Posterior vena cava (tissue), 2 donors: ENCODE measurements at regions not wholly inside any gene's neighbourhood (a gene's known extent, or its start where the extent isn't known, plus 50 kb on each side); places are given as distances from the start of the nearest gene placed in this dataset.
"Not testable (repeated sequence)": the region's sequence is repeated elsewhere in the genome, so short reads cannot be mapped to it uniquely, and the experiment has no call there.

Experiments used
- DNase-seq: peaks from one replicate; pipeline ENCODE4 v3.0.0-alpha.2; 2020; ENCODE audit warnings: low spot score
- intact Hi-C, 2 donors: fragments of 100-400 bp; cut with DNase I; formaldehyde crosslinking; loops; one replicate each; pipeline versions ENCODE4 v1.14.1 to v1.14.2; 2022 to 2023
- donor health status: DM: yes; HTN: yes; CAD: no.
- donor health status: DM: yes; HTN: yes; CAD: no.

GRCh38 chr4:12365869-12366268, 937.2 kb upstream of the HS3ST1 start:
- intact Hi-C loops: not testable (repeated sequence)
- DNase-seq: peak; percentile 84

- intact Hi-C loops: no loop called here
- DNase-seq: no peak
Observed at GRCh38 chr4:12360391-12360790, 931.7 kb upstream of the HS3ST1 start.

- intact Hi-C loops: no loop called here
- DNase-seq: no peak
Observed at GRCh38 chr4:12359420-12359819, 930.7 kb upstream of the HS3ST1 start.

GRCh38 chr4:12333083-12333482, 904.4 kb upstream of the HS3ST1 start:
- intact Hi-C loops, DNase-seq: not testable (repeated sequence)

- intact Hi-C loops: no loop called here
- DNase-seq: no peak
Observed at GRCh38 chr4:12324965-12325364, 896.3 kb upstream of the HS3ST1 start.

GRCh38 chr4:12319765-12320164, 891.1 kb upstream of the HS3ST1 start:
- intact Hi-C loops: no loop called here
- no peak for DNase-seq

GRCh38 chr4:12304905-12305304, 876.2 kb upstream of the HS3ST1 start:
- DNase-seq: no peak
- intact Hi-C loops: no loop called here

- DNase-seq: no peak
- intact Hi-C loops: no loop called here
Observed at GRCh38 chr4:12296366-12296765, 867.7 kb upstream of the HS3ST1 start.

GRCh38 chr4:12293906-12294525, 865.3 kb upstream of the HS3ST1 start:
- intact Hi-C loops: no loop called here

GRCh38 chr4:12286351-12286750, 857.7 kb upstream of the HS3ST1 start:
- intact Hi-C loops: no loop called here
- DNase-seq: no peak

More at GRCh38 chr4:12293906-12294525, 865.3 kb upstream of the HS3ST1 start:
- no peak for DNase-seq

- intact Hi-C loops: no loop called here
- DNase-seq: no peak
Observed at GRCh38 chr4:12270546-12270945, 841.9 kb upstream of the HS3ST1 start.

- DNase-seq: no peak
- intact Hi-C loops: loop anchor here in 1 of 2 donors (5.0 kb wide), 1 partner anchor 1648 kb away; no protein-coding TSS in a partner anchor
Observed at GRCh38 chr4:12265554-12265953, 836.9 kb upstream of the HS3ST1 start.

GRCh38 chr4:12260453-12260852, 831.8 kb upstream of the HS3ST1 start:
- no peak for DNase-seq
- intact Hi-C loops: no loop called here

- no peak for DNase-seq
- intact Hi-C loops: no loop called here
Observed at GRCh38 chr4:12244973-12245372, 816.3 kb upstream of the HS3ST1 start.

- DNase-seq: no peak
- intact Hi-C loops: no loop called here
Observed at GRCh38 chr4:12242354-12242753, 813.7 kb upstream of the HS3ST1 start.

- DNase-seq: no peak
- intact Hi-C loops: loop anchor here in 1 of 2 donors (10.0 kb wide), 1 partner anchor 1755 kb away; no protein-coding TSS in a partner anchor
Observed at GRCh38 chr4:12239897-12240636, 811.4 kb upstream of the HS3ST1 start.

GRCh38 chr4:12231098-12231497, 802.4 kb upstream of the HS3ST1 start:
- intact Hi-C loops: loop anchor here in 1 of 2 donors (10.0 kb wide), 1 partner anchor 1746 kb away; no protein-coding TSS in a partner anchor

GRCh38 chr4:12221031-12221430, 792.3 kb upstream of the HS3ST1 start:
- intact Hi-C loops: no loop called here

More at GRCh38 chr4:12231098-12231497, 802.4 kb upstream of the HS3ST1 start:
- DNase-seq: no peak

GRCh38 chr4:12211636-12212035, 782.9 kb upstream of the HS3ST1 start:
- no peak for DNase-seq

More at GRCh38 chr4:12221031-12221430, 792.3 kb upstream of the HS3ST1 start:
- DNase-seq: no peak

GRCh38 chr4:12207396-12207795, 778.7 kb upstream of the HS3ST1 start:
- intact Hi-C loops: no loop called here
- DNase-seq: no peak

More at GRCh38 chr4:12211636-12212035, 782.9 kb upstream of the HS3ST1 start:
- intact Hi-C loops: no loop called here

- intact Hi-C loops: no loop called here
- no peak for DNase-seq
Observed at GRCh38 chr4:12206091-12206490, 777.4 kb upstream of the HS3ST1 start.
